Mucosa of rectum (tissue), 2 donors: ENCODE measurements at regions not wholly inside any gene's neighbourhood (a gene's known extent, or its start where the extent isn't known, plus 50 kb on each side); places are given as distances from the start of the nearest gene placed in this dataset.

Source experiments
- H3K27ac ChIP-seq, 2 donors: one replicate each; pipeline ENCODE4 v1.7.0; 2013; ENCODE audit warnings: inconsistent platforms in 2 of 2, low read depth in 2 of 2, low read length in 2 of 2
- H3K27me3 ChIP-seq, 2 donors: one replicate each; pipeline ENCODE4 v1.7.0; 2013; ENCODE audit warnings: low read length in 2 of 2; ENCODE audit not compliant: control insufficient read depth in 2 of 2, insufficient read depth in 2 of 2
- H3K36me3 ChIP-seq, 2 donors: one replicate each; pipeline ENCODE4 v1.7.0; 2013; ENCODE audit warnings: low read length in 2 of 2; ENCODE audit not compliant: control insufficient read depth in 2 of 2, insufficient read depth in 2 of 2
- H3K4me1 ChIP-seq, 2 donors: one replicate each; pipeline ENCODE4 v1.7.0; 2013; ENCODE audit warnings: low read length in 2 of 2, mild to moderate bottlenecking in 1 of 2; ENCODE audit not compliant: control insufficient read depth in 2 of 2, insufficient read depth in 2 of 2
- H3K4me3 ChIP-seq, 2 donors: one replicate each; pipeline ENCODE4 v1.7.0; 2013; ENCODE audit warnings: low read length in 2 of 2
- H3K9ac ChIP-seq, 2 donors: one replicate each; pipeline ENCODE4 v1.7.0; 2013; ENCODE audit warnings: low read length in 2 of 2, low read depth in 1 of 2, mild to moderate bottlenecking in 1 of 2
- H3K9me3 ChIP-seq, 2 donors: one replicate each; pipeline ENCODE4 v1.7.0; 2013; ENCODE audit warnings: low read length in 2 of 2; ENCODE audit not compliant: control insufficient read depth in 2 of 2
- donor health status: healthy.
- donor health status: Normal muscosa, but diverticular disease.

DNA sequence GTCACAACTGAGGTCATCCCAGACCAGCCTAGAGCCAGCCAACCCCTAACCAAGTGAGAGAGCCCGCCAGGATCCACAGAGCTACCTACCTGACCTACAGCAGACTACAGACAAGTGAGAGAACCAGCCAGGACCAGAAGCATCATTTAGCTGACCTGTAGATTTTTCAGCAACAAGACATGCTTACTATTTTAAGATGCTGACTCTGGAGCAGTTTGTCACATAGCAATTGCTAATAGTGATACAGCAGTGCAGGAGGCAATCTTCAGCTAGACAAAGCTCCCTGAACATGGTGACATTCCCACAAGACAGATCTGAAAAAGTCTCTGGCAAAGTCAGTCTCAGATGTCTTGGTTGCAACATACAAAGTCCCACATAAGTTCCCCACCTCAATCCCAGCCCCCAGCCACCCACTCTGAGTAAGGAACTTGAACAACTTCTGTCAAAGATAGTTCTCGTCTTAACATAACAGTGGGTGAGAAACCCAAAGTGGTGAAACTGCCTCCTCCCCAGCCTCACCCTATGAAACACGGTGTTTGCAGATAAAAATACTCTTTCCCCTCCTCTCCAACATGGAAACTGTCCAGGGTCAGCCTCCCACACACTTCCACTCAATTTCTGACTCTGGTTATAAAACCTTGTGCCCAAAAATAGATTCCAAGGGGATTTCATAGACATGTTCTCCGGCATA, 120.3 kb upstream of the SLC6A11 start:
- H3K9ac ChIP-seq: no peak overlapping the region
- H3K27ac ChIP-seq: no peak overlapping the region
- H3K4me3 ChIP-seq: no peak overlapping the region
- H3K27me3 ChIP-seq: peaks cover 0 to 2% of the 10 kb centered on the region in 2 donors
- H3K4me1 ChIP-seq: no peaks in the 10 kb centered on the region
- H3K36me3 ChIP-seq: no peaks in the 10 kb centered on the region
- H3K9me3 ChIP-seq: no peaks in the 10 kb centered on the region

DNA sequence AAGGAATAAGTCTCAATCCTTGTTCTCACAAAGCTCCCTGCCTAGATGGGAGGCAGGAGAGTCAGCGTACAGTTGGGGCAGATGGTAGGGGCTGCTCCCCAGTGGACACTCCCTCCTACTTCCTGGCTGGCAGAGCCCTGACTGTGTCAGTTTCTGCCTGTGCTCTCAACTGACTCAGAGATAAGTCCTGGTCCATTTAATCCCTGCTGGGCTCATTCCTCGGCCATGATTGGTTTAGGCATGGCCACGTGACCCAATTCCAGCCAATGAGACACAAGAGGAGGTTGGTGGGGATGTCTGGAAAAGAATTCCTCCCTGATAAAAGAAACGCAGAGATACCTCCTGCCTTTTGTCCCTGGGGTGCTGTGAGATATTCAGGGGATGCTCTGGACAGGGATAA, 118.1 kb upstream of the SLC6A11 start:
- Histone ChIP-seq H3K4me3 (no peak overlapping the region), H3K27ac (no peak overlapping the region), H3K9ac (no peak overlapping the region), H3K9me3 (no peaks in the 10 kb centered on the region), H3K4me1 (no peaks in the 10 kb centered on the region), H3K36me3 (no peaks in the 10 kb centered on the region), H3K27me3 (peaks cover 0 to 3% of the 10 kb centered on the region in 2 donors)

DNA sequence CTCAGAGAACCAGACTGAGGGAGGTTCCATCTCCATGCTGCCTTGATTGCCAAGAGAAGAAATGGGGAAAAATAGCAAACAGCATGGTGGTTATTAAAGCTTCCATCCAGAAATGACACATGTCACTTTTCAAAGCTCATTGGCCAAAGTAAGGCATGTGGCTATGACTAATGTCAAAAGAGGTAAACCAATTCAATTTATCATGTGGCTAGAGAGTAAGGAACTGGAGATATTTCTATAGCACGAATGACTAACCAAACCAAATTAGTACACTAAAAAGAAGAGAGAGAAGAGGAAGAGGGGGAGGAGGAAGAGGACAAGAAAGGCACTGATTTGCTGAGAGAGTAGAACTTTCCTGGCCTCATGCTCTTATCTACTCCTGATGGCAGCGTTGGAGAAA, 115.2 kb upstream of the SLC6A11 start:
- Histone ChIP-seq H3K27ac (no peak overlapping the region), H3K9me3 (no peaks in the 10 kb centered on the region), H3K4me1 (no peaks in the 10 kb centered on the region), H3K4me3 (no peak overlapping the region), H3K36me3 (no peaks in the 10 kb centered on the region), H3K9ac (no peak overlapping the region), H3K27me3 (peaks cover 7 to 17% of the 10 kb centered on the region in 2 donors)

DNA sequence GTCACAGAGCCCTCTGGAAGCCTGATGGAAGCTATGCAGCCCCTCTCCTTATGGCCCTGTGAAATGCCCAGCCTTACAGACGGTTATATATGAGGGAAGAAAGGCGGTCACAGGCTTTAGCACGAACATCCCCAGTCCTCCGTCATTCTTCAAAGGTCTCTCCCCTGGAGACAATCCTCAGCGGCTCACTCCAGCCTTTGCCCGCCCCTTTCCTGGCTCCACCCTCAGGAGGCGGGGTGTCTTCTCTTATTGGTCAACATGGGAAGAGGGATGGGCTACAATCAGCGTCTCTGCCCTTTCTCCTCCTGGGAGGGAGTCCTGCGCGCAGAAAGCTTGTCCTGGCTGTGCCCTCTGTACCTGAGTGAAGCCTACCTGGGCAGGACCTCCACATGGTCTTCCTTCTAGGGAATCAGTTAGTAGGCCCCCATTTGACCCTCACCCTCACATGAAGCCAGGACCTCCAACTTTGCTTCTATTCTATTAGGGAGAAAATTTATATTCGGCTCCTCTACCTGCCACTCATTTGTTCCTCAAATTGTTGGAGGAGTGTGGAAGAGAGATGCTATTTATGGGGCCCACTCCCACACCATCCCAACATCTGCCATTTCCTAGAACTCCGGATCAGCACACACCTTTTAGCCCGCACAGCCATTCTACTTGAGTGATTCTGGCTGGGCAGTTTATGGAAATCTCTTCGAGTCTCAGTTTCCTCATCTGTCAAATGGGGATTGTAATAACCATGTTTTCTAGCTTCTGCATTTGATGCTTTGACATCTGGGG, 112.9 kb upstream of the SLC6A11 start:
- H3K27ac ChIP-seq: no peak overlapping the region
- H3K9ac ChIP-seq: no peak overlapping the region
- no peaks in the 10 kb centered on the region for H3K4me1 ChIP-seq
- H3K36me3 ChIP-seq: no peaks in the 10 kb centered on the region
- no peaks in the 10 kb centered on the region for H3K9me3 ChIP-seq
- H3K4me3 ChIP-seq: no peak overlapping the region
- peaks cover 23 to 30% of the 10 kb centered on the region in 2 donors for H3K27me3 ChIP-seq

DNA sequence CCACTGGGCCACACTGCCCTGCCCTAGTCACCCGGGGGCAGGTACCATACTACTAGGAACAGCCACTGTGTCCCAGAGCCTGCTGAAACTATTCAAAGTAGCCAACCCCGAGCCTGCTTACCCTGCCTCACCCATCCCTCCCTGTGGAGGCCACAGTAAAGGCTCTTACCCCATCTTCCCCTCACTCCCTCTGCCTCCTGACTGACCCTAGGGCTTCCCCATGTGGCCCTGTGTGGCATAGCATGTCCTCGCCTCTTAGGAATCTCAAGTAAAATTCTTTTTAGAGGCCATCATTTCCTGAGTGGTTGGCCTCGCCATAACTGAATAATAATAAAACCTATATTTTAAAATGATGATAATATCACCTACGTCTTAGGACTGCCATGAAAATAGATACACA, 112.2 kb upstream of the SLC6A11 start:
- Histone ChIP-seq H3K4me1 (no peaks in the 10 kb centered on the region), H3K27me3 (peaks cover 23 to 35% of the 10 kb centered on the region in 2 donors), H3K36me3 (no peaks in the 10 kb centered on the region), H3K9me3 (no peaks in the 10 kb centered on the region), H3K9ac (no peak overlapping the region), H3K4me3 (no peak overlapping the region), H3K27ac (no peak overlapping the region)

GRCh38 chr3:10706156-10706739, 109.8 kb upstream of the SLC6A11 start:
- Histone ChIP-seq H3K4me3 (no peak overlapping the region), H3K36me3 (no peaks in the 10 kb centered on the region), H3K9me3 (no peaks in the 10 kb centered on the region), H3K4me1 (no peaks in the 10 kb centered on the region), H3K27me3 (peaks cover 29 to 51% of the 10 kb centered on the region in 2 donors), H3K27ac (no peak overlapping the region), H3K9ac (no peak overlapping the region)

DNA sequence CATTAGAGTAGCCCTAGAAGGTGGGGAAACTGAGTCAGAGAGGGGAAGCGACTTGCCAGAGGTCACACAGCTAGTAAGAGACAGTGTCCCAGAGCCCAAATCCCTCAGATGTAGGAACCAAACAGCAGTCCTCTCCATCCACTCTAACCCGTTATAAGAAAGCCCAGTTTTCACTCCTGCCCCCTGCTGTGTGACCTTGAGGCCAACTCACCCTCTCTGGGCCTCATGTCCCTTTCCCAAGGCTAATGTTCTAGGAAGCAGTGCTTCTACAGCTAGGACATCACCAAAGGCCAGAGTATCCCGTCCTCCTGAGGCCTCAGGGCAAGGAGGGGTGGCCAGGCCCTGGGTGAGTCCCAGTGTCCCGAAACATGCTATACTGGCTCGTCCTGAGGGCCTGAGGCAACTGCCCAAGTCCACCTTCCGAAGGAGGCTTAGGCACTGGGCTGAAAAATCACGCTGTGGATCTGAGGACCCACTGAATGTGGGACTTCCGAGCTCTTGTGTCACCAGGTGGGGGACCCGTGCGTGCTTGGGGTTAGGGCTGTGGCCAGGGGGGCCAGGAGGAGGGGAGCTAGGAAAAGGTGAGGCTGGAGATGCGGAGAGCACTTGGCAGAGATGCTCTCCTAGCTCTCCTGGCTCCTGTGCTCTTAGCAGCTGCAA, 109.2 kb upstream of the SLC6A11 start:
- Histone ChIP-seq H3K27ac (no peak overlapping the region), H3K9me3 (no peaks in the 10 kb centered on the region), H3K27me3 (peaks cover 29 to 51% of the 10 kb centered on the region in 2 donors), H3K9ac (no peak overlapping the region), H3K36me3 (no peaks in the 10 kb centered on the region), H3K4me3 (no peak overlapping the region), H3K4me1 (no peaks in the 10 kb centered on the region)

- no peaks in the 10 kb centered on the region for H3K36me3 ChIP-seq
- H3K9me3 ChIP-seq: no peaks in the 10 kb centered on the region
- H3K27ac ChIP-seq: no peak overlapping the region
- no peak overlapping the region for H3K4me3 ChIP-seq
- H3K4me1 ChIP-seq: no peaks in the 10 kb centered on the region
- no peak overlapping the region for H3K9ac ChIP-seq
- peaks cover 29 to 51% of the 10 kb centered on the region in 2 donors for H3K27me3 ChIP-seq
These were observed 108.4 kb upstream of the SLC6A11 start for GRCh38 chr3:10707400-10708215.

GRCh38 chr3:10708216-10708893, 107.7 kb upstream of the SLC6A11 start:
- H3K9ac ChIP-seq: no peak overlapping the region
- no peak overlapping the region for H3K4me3 ChIP-seq
- no peaks in the 10 kb centered on the region for H3K36me3 ChIP-seq
- H3K4me1 ChIP-seq: no peaks in the 10 kb centered on the region
- peaks cover 29 to 46% of the 10 kb centered on the region in 2 donors for H3K27me3 ChIP-seq
- no peaks in the 10 kb centered on the region for H3K9me3 ChIP-seq
- H3K27ac ChIP-seq: no peak overlapping the region
